IMR-90 (cell line): ENCODE measurements at regions not wholly inside any gene's neighbourhood (a gene's known extent, or its start where the extent isn't known, plus 50 kb on each side); places are given as distances from the start of the nearest gene placed in this dataset.
A peak's percentile ranks its signal among the peaks of the same experiment; 100 is the strongest.

Source experiments
- ATAC-seq: fragments of 200-7000 bp; cut with Tn5 transposase; 2 replicates; pipeline ENCODE4 v1.9.1; 2020; ENCODE audit warnings: low read depth, mild to moderate bottlenecking, moderate library complexity
- BruUV-seq: library from RNA; stranded (reverse); fragments of 400-500 nt; replicated peaks from 2 replicates; lab custom pipeline; 2021; lab: Mats Ljungman, UMichigan
- CTCF ChIA-PET: fragments of 300-600 bp; formaldehyde crosslinking; extraction: SDS; loops from one replicate; lab custom pipeline; 2021; ENCODE audit warnings: antibody characterized with exemption; lab: Yijun Ruan, JAX
- POLR2A ChIA-PET: fragments of 300-600 bp; sonication (Branson Sonifier 250); formaldehyde crosslinking; loops from one replicate; lab custom pipeline; 2022; ENCODE audit warnings: antibody characterized with exemption; ENCODE audit not compliant: unreplicated experiment; lab: Charles Lee
- DNase-seq: peaks from one replicate; pipeline ENCODE4 v3.0.0; 2013
- H2AFZ ChIP-seq: replicated peaks from 2 replicates; pipeline ENCODE3; 2013; ENCODE audit warnings: low read length, mild to moderate bottlenecking; ENCODE audit not compliant: poor library complexity
- H2AK5ac ChIP-seq: 2 replicates; pipeline ENCODE4 v1.6.1; 2013; ENCODE audit warnings: low read depth, low read length, inconsistent platforms
- H2AK9ac ChIP-seq: replicated peaks from 2 replicates; pipeline ENCODE3; 2013; ENCODE audit warnings: mild to moderate bottlenecking, low read depth, low read length, moderate library complexity; ENCODE audit not compliant: poor library complexity
- H2BK120ac ChIP-seq: 2 replicates; pipeline ENCODE4 v1.6.1; 2013; ENCODE audit warnings: low read depth, low read length, inconsistent platforms
- H2BK15ac ChIP-seq: 3 replicates; pipeline ENCODE4 v1.6.1; 2013; ENCODE audit warnings: low read depth, low read length, inconsistent platforms
- H2BK20ac ChIP-seq: 2 replicates; pipeline ENCODE4 v1.6.1; 2013; ENCODE audit warnings: low read depth, mild to moderate bottlenecking, inconsistent platforms, low read length, moderate library complexity
- H2BK5ac ChIP-seq: 2 replicates; pipeline ENCODE4 v1.6.1; 2013; ENCODE audit warnings: mild to moderate bottlenecking, low read depth, low read length, inconsistent platforms; ENCODE audit not compliant: poor library complexity, severe bottlenecking
- H3K14ac ChIP-seq: replicated peaks from 2 replicates; pipeline ENCODE4 v1.6.1; 2013; ENCODE audit warnings: low read depth, low read length, inconsistent platforms
- H3K18ac ChIP-seq: 2 replicates; pipeline ENCODE4 v1.6.1; 2013; ENCODE audit warnings: low read depth, low read length, control low read depth
- H3K23ac ChIP-seq: 2 replicates; pipeline ENCODE4 v1.6.1; 2013; ENCODE audit warnings: low read depth, low read length, inconsistent platforms
- H3K27ac ChIP-seq: 2 replicates; pipeline ENCODE4 v1.5.1; 2013; ENCODE audit warnings: mild to moderate bottlenecking, control low read depth, low read length; ENCODE audit not compliant: insufficient read depth
- H3K27me3 ChIP-seq: 2 replicates; pipeline ENCODE4 v1.6.1; 2013; ENCODE audit warnings: low read length; ENCODE audit not compliant: control insufficient read depth, insufficient read depth
- H3K36me3 ChIP-seq: 2 replicates; pipeline ENCODE4 v1.6.1; 2013; ENCODE audit warnings: low read length, mixed read lengths; ENCODE audit not compliant: control insufficient read depth, insufficient read depth
- H3K4ac ChIP-seq: 2 replicates; pipeline ENCODE4 v1.6.1; 2013; ENCODE audit warnings: low read depth, low read length, inconsistent platforms
- H3K4me1 ChIP-seq: 2 replicates; pipeline ENCODE4 v1.6.1; 2013; ENCODE audit warnings: low read length, mixed read lengths; ENCODE audit not compliant: control insufficient read depth, insufficient read depth
- H3K4me2 ChIP-seq: 2 replicates; pipeline ENCODE4 v1.6.1; 2013; ENCODE audit warnings: low read depth, mild to moderate bottlenecking, control low read depth, low read length, moderate library complexity
- H3K4me3 ChIP-seq: 2 replicates; pipeline ENCODE4 v1.5.1; 2013; ENCODE audit warnings: low read depth, mild to moderate bottlenecking, control low read depth, low read length, moderate library complexity; ENCODE audit not compliant: insufficient read depth
- H3K56ac ChIP-seq: 2 replicates; pipeline ENCODE4 v1.6.1; 2013; ENCODE audit warnings: low read length, inconsistent platforms; ENCODE audit not compliant: insufficient read depth; ENCODE audit errors: extremely low read depth
- H3K79me1 ChIP-seq, 2 experiments: 2 replicates each; pipeline ENCODE4 v1.6.1; 2013; ENCODE audit warnings: low read length in 2 of 2, inconsistent platforms in 1 of 2, low read depth in 1 of 2
- H3K9ac ChIP-seq: 2 replicates; pipeline ENCODE4 v1.6.1; 2013; ENCODE audit warnings: low read depth, low read length, control low read depth
- H3K9me1 ChIP-seq: 2 replicates; pipeline ENCODE4 v1.6.1; 2013; ENCODE audit warnings: low read length, inconsistent platforms; ENCODE audit not compliant: insufficient read depth
- H3K9me3 ChIP-seq: 2 replicates; pipeline ENCODE4 v1.6.1; 2013; ENCODE audit warnings: low read length; ENCODE audit not compliant: control insufficient read depth, insufficient read depth
- H4K20me1 ChIP-seq: 2 replicates; pipeline ENCODE4 v1.6.1; 2013; ENCODE audit warnings: low read length, inconsistent platforms; ENCODE audit not compliant: insufficient read depth
- H4K5ac ChIP-seq: 2 replicates; pipeline ENCODE4 v1.6.1; 2013; ENCODE audit warnings: mild to moderate bottlenecking, low read depth, low read length, control low read depth
- H4K8ac ChIP-seq, 2 experiments: 2 replicates each; pipeline ENCODE4 v1.6.1; 2013; ENCODE audit warnings: low read depth in 2 of 2, low read length in 2 of 2, control low read depth in 1 of 2, inconsistent platforms in 1 of 2
- H4K91ac ChIP-seq: 2 replicates; pipeline ENCODE4 v1.6.1; 2013; ENCODE audit warnings: low read depth, low read length, inconsistent platforms; ENCODE audit not compliant: insufficient read depth
- CEBPB ChIP-seq: IDR thresholded peaks from 2 replicates; pipeline ENCODE4 v1.6.1; 2012; ENCODE audit warnings: low read depth, low read length, improper control_type of control experiment
- RFX5 ChIP-seq: IDR thresholded peaks from 2 replicates; pipeline ENCODE4 v1.8.0; 2012; ENCODE audit warnings: low read depth, mild to moderate bottlenecking, low read length, moderate library complexity
- WGBS, 2 experiments: methylation state at CpG; one replicate each; pipeline versions ENCODE4 v1.1.5 to v1.1.7; 2013; ENCODE audit warnings: missing lambda C conversion rate in 2 of 2; ENCODE audit not compliant: insufficient read length in 1 of 2; ENCODE audit errors: extremely low coverage in 2 of 2; 5-methylcytosine and 5-hydroxymethylcytosine counted together
- dilution Hi-C: fragments of 300-500 bp; cut with HindIII; formaldehyde crosslinking; loops from one replicate; pipeline ENCODE4 v1.14.3; 2018; ENCODE audit warnings: low sequenced_read_pairs; ENCODE audit not compliant: unreplicated experiment
- in situ Hi-C: fragments of 300-500 bp; cut with MboI; formaldehyde crosslinking; loops from 3 replicates; pipeline ENCODE4 v1.14.3; 2019; ENCODE audit warnings: low sequenced_read_pairs, inconsistent platforms, mixed read lengths
- intact Hi-C: fragments of 100-400 bp; cut with micrococcal nuclease; formaldehyde crosslinking; loops from 2 replicates; pipeline ENCODE4 v1.10.0; 2022

DNA sequence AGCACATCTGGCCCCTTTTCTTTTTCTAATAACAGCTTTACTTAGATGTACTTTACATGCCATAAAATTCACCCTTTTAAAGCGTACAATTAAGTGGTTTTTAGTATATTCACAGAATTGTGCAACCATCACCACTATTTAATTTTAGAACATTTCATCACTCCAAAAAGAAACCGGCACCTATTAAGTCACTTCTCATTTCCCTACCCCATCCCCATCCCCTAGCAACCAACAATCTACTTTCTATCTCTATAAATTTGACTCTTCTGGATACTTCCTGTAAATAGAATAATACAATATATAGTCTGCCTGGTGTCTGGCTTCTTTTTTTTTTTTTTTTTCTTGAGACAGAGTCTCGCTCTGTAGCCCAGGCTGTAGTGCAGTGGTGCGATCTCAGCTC lies 59.5 kb upstream of the ENAH start:
- no peak overlapping the region for H3K27ac ChIP-seq
- intact Hi-C loops (no loop called here), in situ Hi-C loops (no loop called here), dilution Hi-C loops (no loop called here)
- H3K18ac ChIP-seq: no peak overlapping the region
- POLR2A ChIA-PET: no interaction called here
- no peak overlapping the region for H2AK9ac ChIP-seq
- H4K5ac ChIP-seq: no peak overlapping the region
- CTCF ChIA-PET: no interaction called here
- no peak overlapping the region for H3K9ac ChIP-seq
- no TSS peak for BruUV-seq
- H2BK120ac ChIP-seq: no peak overlapping the region
- no peak overlapping the region for H3K23ac ChIP-seq
- no peak overlapping the region for H4K91ac ChIP-seq
- ATAC-seq (no peak), DNase-seq (no peak)
- H2BK20ac ChIP-seq: no peak overlapping the region
- no peak overlapping the region for H2BK15ac ChIP-seq
- H3K79me1 ChIP-seq: no peaks in the 10 kb centered on the region
- H3K4me1 ChIP-seq: no peaks in the 10 kb centered on the region; the same call in 1 of the 2 replicates
- H3K27me3 ChIP-seq: peaks cover 5% of the 10 kb centered on the region
- TF ChIP-seq CEBPB: peak; percentile 55
- TF ChIP-seq RFX5: no peak
- H3K36me3 ChIP-seq: no peaks in the 10 kb centered on the region
- H2AK5ac ChIP-seq: no peak overlapping the region
- H3K4ac ChIP-seq: no peak overlapping the region
- no peak overlapping the region for H2AFZ ChIP-seq
- no peaks in the 10 kb centered on the region for H3K9me1 ChIP-seq
- H2BK5ac ChIP-seq: no peak overlapping the region
- no peak overlapping the region for H3K4me2 ChIP-seq
- no peak overlapping the region for H3K56ac ChIP-seq
- no peak overlapping the region for H3K4me3 ChIP-seq
- H3K14ac ChIP-seq: no peak overlapping the region
- WGBS, 2 experiments: no CpG with 5 or more reads among the region's 4 CpGs
- no peaks in the 10 kb centered on the region for H3K9me3 ChIP-seq
- H4K20me1 ChIP-seq: no peaks in the 10 kb centered on the region
- no peak overlapping the region for H4K8ac ChIP-seq
